Right lobe of liver (tissue), 6 donors: ENCODE measurements at regions not wholly inside any gene's neighbourhood (a gene's known extent, or its start where the extent isn't known, plus 50 kb on each side); places are given as distances from the start of the nearest gene placed in this dataset.
"Not testable (repeated sequence)": the region's sequence is repeated elsewhere in the genome, so short reads cannot be mapped to it uniquely, and the experiment has no call there.

Experiments used
- ATAC-seq, 4 donors: fragments of 200-7000 bp; cut with Tn5 transposase; one replicate each; pipeline ENCODE4 v1.9.1; 2020; ENCODE audit warnings: mild to moderate bottlenecking in 4 of 4, moderate library complexity in 4 of 4
- DNase-seq, 3 donors: peaks; one replicate each; pipeline ENCODE4 v3.0.0-alpha.2; 2020
- H3K27ac ChIP-seq, 3 donors: fragments of 200-600 bp; one replicate each; pipeline ENCODE4 v1.8.0; 2022
- H3K27me3 ChIP-seq, 2 donors: fragments of 200-600 bp; one replicate each; pipeline ENCODE4 v1.8.0; 2022
- H3K36me3 ChIP-seq, 4 donors: fragments of 200-600 bp; sonication (generic) in 1 of 4; one replicate each; pipeline versions ENCODE4 v1.5.1 to v1.8.0; 2017 to 2022; ENCODE audit warnings: control low read depth in 1 of 4
- H3K4me1 ChIP-seq, 4 donors: fragments of 200-600 bp; sonication (generic) in 1 of 4; one replicate each; pipeline versions ENCODE4 v1.5.1 to v1.8.0; 2017 to 2022; ENCODE audit warnings: control low read depth in 1 of 4
- H3K4me3 ChIP-seq, 3 donors: fragments of 200-600 bp; one replicate each; pipeline ENCODE4 v1.8.0; 2022
- H3K9me3 ChIP-seq, 4 donors: fragments of 200-600 bp; sonication (generic) in 1 of 4; one replicate each; pipeline versions ENCODE4 v1.5.1 to v1.8.0; 2017 to 2022; ENCODE audit warnings: control low read depth in 1 of 4
- POLR2A ChIP-seq: fragments of 450-650 bp; IDR thresholded peaks from one replicate; pipeline ENCODE4 v1.6.1; 2017; ENCODE audit warnings: antibody characterized with exemption, mild to moderate bottlenecking
- WGBS: methylation state at CpG from one replicate; pipeline ENCODE4 v1.1.6; 2018; ENCODE audit warnings: low coverage, low lambda C conversion rate; ENCODE audit not compliant: insufficient coverage; ENCODE audit errors: missing lambda C conversion rate; 5-methylcytosine and 5-hydroxymethylcytosine counted together
- intact Hi-C, 2 donors: fragments of 100-400 bp; cut with DNase I; formaldehyde crosslinking; loops; one replicate each; pipeline versions ENCODE4 v1.11.2 to v1.14.1; 2022
- TF ChIP-seq, protein P1 (sequence below), 4 donors: fragments of 200-600 bp in 3 of 4; fragments of 450-650 bp in 1 of 4; IDR thresholded peaks; one replicate each; pipeline versions ENCODE4 v1.5.1 to v1.8.0; 2016 to 2022; ENCODE audit warnings: antibody characterized with exemption in 4 of 4, mild to moderate bottlenecking in 2 of 4
- donor health status: DM: no; HTN: yes; CAD: no.
- donor health status: DM: no; HTN: no; CAD: no.
- donor health status: DM: no; HTN: no; CAD: no.
- donor health status: DM: no; HTN: yes; CAD: no.
- donor health status: DM: no; HTN: yes; CAD: no.

DNA sequence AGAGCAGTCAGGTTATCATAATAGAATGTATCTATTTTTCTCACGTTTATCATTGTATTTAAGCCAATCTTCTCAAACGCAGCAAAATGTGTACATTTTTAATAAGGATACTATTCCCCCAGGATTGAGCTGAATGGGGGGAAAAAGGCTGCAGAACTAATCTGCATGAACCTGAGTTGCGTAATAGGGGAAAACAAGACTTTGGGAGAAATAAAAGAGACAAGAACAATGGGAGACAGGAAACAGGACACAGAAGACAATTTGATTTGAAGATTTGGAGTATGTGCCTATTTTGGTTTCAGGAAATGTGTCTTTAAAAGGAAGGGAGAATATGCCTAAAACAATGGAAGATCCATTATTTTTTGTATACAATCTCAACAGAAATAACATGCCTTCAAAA lies 844.5 kb downstream of the DIAPH3 start:
- intact Hi-C loops, result no loop called here
- no peaks in the 10 kb centered on the region for H3K27me3 ChIP-seq
- no peaks in the 10 kb centered on the region for H3K36me3 ChIP-seq
- TF ChIP-seq, protein P1, sequence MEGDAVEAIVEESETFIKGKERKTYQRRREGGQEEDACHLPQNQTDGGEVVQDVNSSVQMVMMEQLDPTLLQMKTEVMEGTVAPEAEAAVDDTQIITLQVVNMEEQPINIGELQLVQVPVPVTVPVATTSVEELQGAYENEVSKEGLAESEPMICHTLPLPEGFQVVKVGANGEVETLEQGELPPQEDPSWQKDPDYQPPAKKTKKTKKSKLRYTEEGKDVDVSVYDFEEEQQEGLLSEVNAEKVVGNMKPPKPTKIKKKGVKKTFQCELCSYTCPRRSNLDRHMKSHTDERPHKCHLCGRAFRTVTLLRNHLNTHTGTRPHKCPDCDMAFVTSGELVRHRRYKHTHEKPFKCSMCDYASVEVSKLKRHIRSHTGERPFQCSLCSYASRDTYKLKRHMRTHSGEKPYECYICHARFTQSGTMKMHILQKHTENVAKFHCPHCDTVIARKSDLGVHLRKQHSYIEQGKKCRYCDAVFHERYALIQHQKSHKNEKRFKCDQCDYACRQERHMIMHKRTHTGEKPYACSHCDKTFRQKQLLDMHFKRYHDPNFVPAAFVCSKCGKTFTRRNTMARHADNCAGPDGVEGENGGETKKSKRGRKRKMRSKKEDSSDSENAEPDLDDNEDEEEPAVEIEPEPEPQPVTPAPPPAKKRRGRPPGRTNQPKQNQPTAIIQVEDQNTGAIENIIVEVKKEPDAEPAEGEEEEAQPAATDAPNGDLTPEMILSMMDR (IDR thresholded peaks at IDR 0.05), result no peak
- TF ChIP-seq POLR2A, result no peak
- no peaks in the 10 kb centered on the region for H3K4me1 ChIP-seq
- H3K4me3 ChIP-seq, result no peak overlapping the region
- DNase-seq (no peak), ATAC-seq (peak in 1 of 4 donors; percentile 24)
- H3K27ac ChIP-seq, result no peak overlapping the region
- WGBS, result 41% methylated on average over 3 of the region's 3 CpGs
- no peaks in the 10 kb centered on the region for H3K9me3 ChIP-seq

DNA sequence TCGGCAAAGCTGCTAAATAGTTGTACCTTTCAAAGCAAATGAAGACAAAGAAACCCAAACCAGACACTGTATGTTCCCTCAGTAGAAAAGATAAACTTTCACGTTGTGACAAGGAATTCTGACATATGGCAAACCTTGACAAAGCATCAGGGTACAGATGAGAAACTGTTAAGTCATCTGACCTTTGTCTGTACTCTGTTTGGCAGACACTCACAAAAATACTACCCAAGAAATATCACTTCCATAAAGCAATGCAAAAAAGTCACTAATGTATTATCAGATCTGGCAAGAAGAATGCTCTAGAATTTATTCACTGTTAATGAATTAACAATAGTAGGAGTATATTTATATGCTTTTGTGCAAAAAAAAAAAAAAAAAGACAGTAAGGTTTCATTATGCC lies 843.7 kb downstream of the DIAPH3 start:
- H3K27me3 ChIP-seq, result no peaks in the 10 kb centered on the region
- H3K27ac ChIP-seq, result no peak overlapping the region
- TF ChIP-seq, protein P1 (IDR thresholded peaks at IDR 0.05), result no peak
- TF ChIP-seq POLR2A, result no peak
- WGBS, result 35% methylated on average over 2 of the region's 2 CpGs
- H3K9me3 ChIP-seq, result no peaks in the 10 kb centered on the region
- H3K4me3 ChIP-seq, result no peak overlapping the region
- intact Hi-C loops, result no loop called here
- no peaks in the 10 kb centered on the region for H3K36me3 ChIP-seq
- no peaks in the 10 kb centered on the region for H3K4me1 ChIP-seq
- DNase-seq (no peak), ATAC-seq (no peak)

DNA sequence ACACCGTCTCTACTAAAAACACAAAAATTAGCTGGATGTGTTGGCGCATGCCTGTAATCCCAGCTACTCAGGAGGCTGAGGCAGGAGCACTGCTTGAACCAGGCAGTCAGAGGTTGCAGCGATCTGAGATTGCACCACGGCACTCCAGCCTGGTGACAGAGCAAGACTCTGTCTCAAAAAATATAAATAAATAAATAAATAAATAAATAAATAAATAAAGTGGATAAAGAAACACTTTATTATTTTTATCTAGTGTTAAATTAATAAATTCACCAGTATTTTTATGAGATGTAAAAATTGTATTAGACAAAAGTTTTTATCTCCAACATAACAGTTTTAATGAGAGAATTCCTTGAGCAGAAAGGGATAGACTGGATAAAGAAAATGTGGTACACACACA lies 839.3 kb downstream of the DIAPH3 start:
- H3K27me3 ChIP-seq, ATAC-seq, DNase-seq, H3K36me3 ChIP-seq, H3K27ac ChIP-seq, intact Hi-C loops, H3K4me3 ChIP-seq, H3K4me1 ChIP-seq, H3K9me3 ChIP-seq: not testable (repeated sequence)
- 79% methylated on average over 3 of the region's 4 CpGs for WGBS

DNA sequence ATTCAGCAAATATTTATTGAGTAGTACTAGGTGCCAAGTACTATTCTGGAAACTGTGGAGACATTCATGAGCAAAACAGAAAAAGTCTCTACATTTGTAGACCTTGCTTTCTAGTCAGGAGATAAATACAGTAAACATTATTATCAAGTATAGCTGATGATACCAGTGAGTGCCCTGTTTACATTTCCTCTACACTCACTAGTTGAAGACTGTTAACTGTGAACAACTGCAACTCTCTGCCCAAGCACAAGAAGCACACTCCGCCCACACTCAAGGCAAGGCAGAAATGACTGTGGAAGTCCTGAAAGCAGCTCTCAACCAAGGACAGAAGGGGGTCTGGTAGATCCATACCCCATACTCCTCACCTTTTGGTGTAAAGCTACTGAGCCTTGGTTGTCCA lies 837.0 kb downstream of the DIAPH3 start:
- H3K4me1 ChIP-seq, result no peaks in the 10 kb centered on the region
- no peak overlapping the region for H3K4me3 ChIP-seq
- no peaks in the 10 kb centered on the region for H3K36me3 ChIP-seq
- no peaks in the 10 kb centered on the region for H3K27me3 ChIP-seq
- no peak for TF ChIP-seq POLR2A
- TF ChIP-seq, protein P1 (IDR thresholded peaks at IDR 0.05), result no peak
- intact Hi-C loops, result no loop called here
- ATAC-seq, result no peak
- WGBS, result 83% methylated on average over 1 of the region's 1 CpG
- no peaks in the 10 kb centered on the region for H3K9me3 ChIP-seq
- H3K27ac ChIP-seq, result no peak overlapping the region
- no peak for DNase-seq

DNA sequence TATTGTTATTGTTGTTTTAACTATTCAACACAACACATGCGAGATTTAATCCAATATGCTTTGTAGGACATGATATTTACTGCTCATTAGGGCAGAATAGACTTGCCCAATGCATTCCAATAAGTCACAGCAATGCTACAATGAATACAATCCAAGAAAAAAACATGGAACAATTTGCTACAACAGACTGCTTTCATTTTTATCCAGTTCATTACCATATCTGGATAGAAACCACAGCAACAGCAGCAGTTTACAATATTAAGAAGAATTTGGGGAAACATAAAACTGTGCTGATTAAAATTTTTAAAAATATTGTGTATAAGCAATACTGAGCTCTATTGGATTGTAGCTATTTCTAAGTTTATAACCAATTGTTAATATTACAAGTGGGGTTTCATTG lies 833.0 kb downstream of the DIAPH3 start:
- Histone ChIP-seq H3K4me1 (no peaks in the 10 kb centered on the region), H3K27me3 (no peaks in the 10 kb centered on the region), H3K9me3 (no peaks in the 10 kb centered on the region), H3K36me3 (no peaks in the 10 kb centered on the region), H3K27ac (no peak overlapping the region), H3K4me3 (no peak overlapping the region)
- ATAC-seq, result no peak
- TF ChIP-seq, protein P1 (IDR thresholded peaks at IDR 0.05), result no peak
- TF ChIP-seq POLR2A, result no peak
- DNase-seq, result no peak
- intact Hi-C loops, result no loop called here
- WGBS, result 60% methylated on average over 1 of the region's 1 CpG
